Activated CD8-positive, alpha-beta T cell treated with anti-CD3 and anti-CD28 coated beads for 36 hours (primary cell): ENCODE measurements at regions not wholly inside any gene's neighbourhood (a gene's known extent, or its start where the extent isn't known, plus 50 kb on each side); places are given as distances from the start of the nearest gene placed in this dataset.
A peak's percentile ranks its signal among the peaks of the same experiment; 100 is the strongest.

Experiments used
- ATAC-seq: fragments of 200-7000 bp; cut with Tn5 transposase; one replicate; pipeline ENCODE4 v1.10.0; 2021; ENCODE audit warnings: mild to moderate bottlenecking, moderate library complexity
- CTCF ChIA-PET: fragments of 350-600 bp; sonication (Branson Sonifier 250); formaldehyde crosslinking; loops from one replicate; lab custom pipeline; 2021; ENCODE audit warnings: antibody characterized with exemption; lab: Charles Lee
- POLR2A ChIA-PET: fragments of 350-600 bp; sonication (Branson Sonifier 250); formaldehyde crosslinking; loops from one replicate; lab custom pipeline; 2021; ENCODE audit warnings: antibody characterized with exemption; lab: Charles Lee
- DNase-seq: peaks from one replicate; pipeline ENCODE4 v3.0.0-alpha.2; 2020
- H3K27ac Mint-ChIP-seq: one replicate; pipeline ENCODE4 v1.8.0; 2021; ENCODE audit warnings: mild to moderate bottlenecking, mixed read lengths
- H3K27me3 Mint-ChIP-seq: one replicate; pipeline ENCODE4 v1.8.0; 2021; ENCODE audit warnings: mixed read lengths
- H3K36me3 Mint-ChIP-seq: one replicate; pipeline ENCODE4 v1.8.0; 2021; ENCODE audit warnings: low read depth, mixed read lengths
- H3K4me1 Mint-ChIP-seq: one replicate; pipeline ENCODE4 v1.8.0; 2021; ENCODE audit warnings: low read depth, mixed read lengths
- H3K4me3 Mint-ChIP-seq: one replicate; pipeline ENCODE4 v1.8.0; 2021; ENCODE audit warnings: mild to moderate bottlenecking, moderate library complexity, mixed read lengths
- H3K9me3 Mint-ChIP-seq: one replicate; pipeline ENCODE4 v1.8.0; 2021; ENCODE audit warnings: mixed read lengths
- intact Hi-C: fragments of 100-400 bp; cut with micrococcal nuclease; formaldehyde crosslinking; loops from one replicate; pipeline ENCODE4 v1.10.0; 2022
- TF ChIP-seq, protein P1 (sequence below): fragments of 200-600 bp; IDR thresholded peaks from one replicate; pipeline ENCODE4 v1.8.0; 2022; ENCODE audit warnings: antibody characterized with exemption, mild to moderate bottlenecking

DNA sequence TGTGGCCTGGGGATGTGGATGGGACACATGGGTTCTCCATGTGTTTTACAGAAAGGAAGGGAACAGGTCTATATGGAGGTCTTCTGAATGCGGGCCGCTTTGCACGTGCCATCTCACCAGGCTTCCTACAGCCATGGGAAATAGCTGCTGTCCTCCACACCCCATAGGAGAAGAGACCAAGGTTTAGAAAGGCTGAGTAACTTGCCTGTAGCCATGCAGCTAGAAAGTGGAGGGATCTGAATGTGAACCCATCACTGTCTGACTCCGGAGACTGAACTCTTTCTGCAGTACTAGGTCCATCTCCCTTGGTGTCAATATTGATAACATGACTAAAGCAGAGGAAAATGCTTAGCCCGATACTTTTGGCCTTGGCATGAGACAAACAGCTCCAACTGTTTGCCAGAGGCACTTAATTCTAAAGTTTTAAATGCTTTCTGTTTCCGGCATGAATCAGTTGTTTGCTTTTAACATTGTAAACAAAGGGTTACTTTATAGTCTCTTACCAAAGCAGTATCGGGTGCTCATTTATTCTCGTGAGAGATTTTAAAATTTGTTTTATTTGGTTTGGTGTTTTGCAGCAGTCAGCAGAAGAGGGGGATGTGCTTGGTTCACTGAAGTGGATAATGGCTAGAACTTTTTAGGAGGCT, 64.8 kb upstream of the LOXL4 start:
- Mint-ChIP-seq H3K27ac (no peak overlapping the region), H3K9me3 (no peaks in the 10 kb centered on the region), H3K4me1 (no peaks in the 10 kb centered on the region), H3K4me3 (no peak overlapping the region), H3K27me3 (no peaks in the 10 kb centered on the region), H3K36me3 (no peaks in the 10 kb centered on the region)
- CTCF ChIA-PET, result interaction anchor here (0.7 to 1.0 kb wide), 2 partner anchors 8 to 12 kb away, joined by 3 read pairs; no protein-coding TSS in a partner anchor
- intact Hi-C loops, result no loop called here
- DNase-seq, result no peak
- no peak for ATAC-seq
- POLR2A ChIA-PET, result no interaction called here
- TF ChIP-seq, protein P1, sequence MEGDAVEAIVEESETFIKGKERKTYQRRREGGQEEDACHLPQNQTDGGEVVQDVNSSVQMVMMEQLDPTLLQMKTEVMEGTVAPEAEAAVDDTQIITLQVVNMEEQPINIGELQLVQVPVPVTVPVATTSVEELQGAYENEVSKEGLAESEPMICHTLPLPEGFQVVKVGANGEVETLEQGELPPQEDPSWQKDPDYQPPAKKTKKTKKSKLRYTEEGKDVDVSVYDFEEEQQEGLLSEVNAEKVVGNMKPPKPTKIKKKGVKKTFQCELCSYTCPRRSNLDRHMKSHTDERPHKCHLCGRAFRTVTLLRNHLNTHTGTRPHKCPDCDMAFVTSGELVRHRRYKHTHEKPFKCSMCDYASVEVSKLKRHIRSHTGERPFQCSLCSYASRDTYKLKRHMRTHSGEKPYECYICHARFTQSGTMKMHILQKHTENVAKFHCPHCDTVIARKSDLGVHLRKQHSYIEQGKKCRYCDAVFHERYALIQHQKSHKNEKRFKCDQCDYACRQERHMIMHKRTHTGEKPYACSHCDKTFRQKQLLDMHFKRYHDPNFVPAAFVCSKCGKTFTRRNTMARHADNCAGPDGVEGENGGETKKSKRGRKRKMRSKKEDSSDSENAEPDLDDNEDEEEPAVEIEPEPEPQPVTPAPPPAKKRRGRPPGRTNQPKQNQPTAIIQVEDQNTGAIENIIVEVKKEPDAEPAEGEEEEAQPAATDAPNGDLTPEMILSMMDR, result no peak

DNA sequence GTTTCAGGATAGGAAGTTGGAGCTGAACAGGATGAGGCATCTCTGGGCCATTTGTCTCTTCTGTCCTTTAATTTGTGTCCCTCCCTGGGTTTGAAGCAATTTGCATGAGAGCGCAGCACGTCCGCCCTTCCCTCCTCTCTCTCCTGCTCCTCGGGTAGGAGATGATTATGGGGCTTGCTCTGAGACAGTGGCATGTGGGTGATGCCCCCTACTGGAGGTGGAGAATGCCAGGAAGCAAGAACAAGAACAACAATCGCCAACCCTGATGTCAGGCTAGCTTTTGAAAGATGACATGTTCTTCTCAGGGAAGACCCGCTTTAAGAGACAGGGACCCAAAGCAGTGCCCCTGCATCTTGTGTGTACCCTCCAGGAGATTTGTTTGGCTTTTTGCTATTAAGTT, 63.9 kb upstream of the LOXL4 start:
- intact Hi-C loops, result no loop called here
- H3K4me1 Mint-ChIP-seq, result no peaks in the 10 kb centered on the region
- no peak overlapping the region for H3K4me3 Mint-ChIP-seq
- H3K36me3 Mint-ChIP-seq, result no peaks in the 10 kb centered on the region
- no peaks in the 10 kb centered on the region for H3K27me3 Mint-ChIP-seq
- TF ChIP-seq, protein P1, result no peak
- no peaks in the 10 kb centered on the region for H3K9me3 Mint-ChIP-seq
- POLR2A ChIA-PET, result no interaction called here
- ATAC-seq, result no peak
- DNase-seq, result peak; percentile 39
- no peak overlapping the region for H3K27ac Mint-ChIP-seq
- CTCF ChIA-PET, result interaction anchor here (1.0 to 1.9 kb wide), 2 partner anchors 9 to 23 kb away, joined by 3 to 10 read pairs; no protein-coding TSS in a partner anchor

DNA sequence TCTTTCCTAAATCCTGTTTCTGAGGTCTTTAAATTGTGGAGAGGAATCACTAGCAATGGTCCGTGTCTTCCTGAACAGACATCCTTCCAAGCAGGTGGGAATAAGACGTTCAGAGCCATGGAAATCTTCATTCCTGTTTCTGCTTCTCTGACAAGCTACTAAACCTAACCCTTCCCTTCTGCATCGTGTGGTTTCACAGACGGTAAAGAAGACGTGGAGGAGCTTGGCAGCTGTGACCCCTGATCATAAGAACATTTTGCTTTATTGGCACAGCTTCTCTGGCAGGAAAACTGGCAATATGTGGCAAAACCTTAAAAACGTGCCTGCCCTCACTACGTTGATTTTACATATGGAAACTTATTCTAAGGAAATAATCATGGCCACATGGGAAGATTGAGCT, 63.0 kb upstream of the LOXL4 start:
- no peak for DNase-seq
- Mint-ChIP-seq H3K9me3 (no peaks in the 10 kb centered on the region), H3K36me3 (no peaks in the 10 kb centered on the region), H3K27ac (no peak overlapping the region), H3K27me3 (no peaks in the 10 kb centered on the region), H3K4me3 (no peak overlapping the region), H3K4me1 (no peaks in the 10 kb centered on the region)
- no peak for ATAC-seq
- ChIA-PET CTCF (interaction anchor here (0.7 to 1.9 kb wide), 7 partner anchors 12 to 416 kb away, joined by 3 to 10 read pairs (median 4); no protein-coding TSS in a partner anchor), POLR2A (no interaction called here)
- TF ChIP-seq, protein P1, result no peak
- intact Hi-C loops, result no loop called here

DNA sequence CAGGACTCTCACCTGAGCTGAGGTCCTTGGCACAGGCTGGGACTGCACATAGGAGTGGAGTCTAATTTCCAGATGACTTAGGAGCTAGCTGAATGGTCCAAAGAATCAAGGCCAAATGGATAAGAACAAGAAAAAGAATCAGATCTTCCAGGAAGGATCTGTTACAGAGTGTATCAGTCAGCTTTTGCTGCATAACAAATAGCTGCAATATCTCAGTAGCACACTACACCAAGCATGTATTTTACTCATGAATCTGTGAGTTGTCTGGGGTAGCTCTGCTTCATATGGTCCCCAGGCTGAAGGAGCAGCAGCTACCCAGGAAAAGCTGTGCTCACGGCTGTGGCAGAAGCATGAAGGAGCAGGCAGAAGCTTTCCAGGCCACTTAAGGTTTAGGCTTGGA, 60.6 kb upstream of the LOXL4 start:
- DNase-seq, result no peak
- ChIA-PET POLR2A (no interaction called here), CTCF (no interaction called here)
- Mint-ChIP-seq H3K4me3 (no peak overlapping the region), H3K27me3 (no peaks in the 10 kb centered on the region), H3K9me3 (no peaks in the 10 kb centered on the region), H3K36me3 (no peaks in the 10 kb centered on the region), H3K27ac (no peak overlapping the region), H3K4me1 (no peaks in the 10 kb centered on the region)
- no peak for ATAC-seq
- TF ChIP-seq, protein P1, result no peak
- intact Hi-C loops, result no loop called here

DNA sequence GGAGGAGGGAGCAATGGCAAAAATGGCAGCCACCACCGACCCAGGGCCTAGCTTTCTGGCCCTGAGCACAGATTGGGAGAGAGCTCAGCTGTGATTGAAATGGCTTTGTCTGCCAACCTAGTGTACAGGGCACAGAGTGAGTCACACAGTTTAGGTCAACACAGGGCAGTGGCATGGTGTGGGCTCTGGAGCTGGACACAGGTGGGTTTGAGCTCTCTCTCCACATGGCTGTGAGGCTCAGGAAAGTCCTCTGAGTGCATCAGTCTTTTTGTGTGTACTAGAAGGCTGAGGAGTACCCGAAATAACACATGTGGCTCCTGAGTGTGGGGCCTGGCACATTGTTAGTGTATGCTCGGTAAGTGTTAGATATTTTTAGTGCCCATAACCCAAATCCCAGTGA, 60.2 kb upstream of the LOXL4 start:
- H3K27me3 Mint-ChIP-seq, result no peaks in the 10 kb centered on the region
- no peaks in the 10 kb centered on the region for H3K4me1 Mint-ChIP-seq
- TF ChIP-seq, protein P1, result no peak
- H3K36me3 Mint-ChIP-seq, result no peaks in the 10 kb centered on the region
- POLR2A ChIA-PET, result no interaction called here
- CTCF ChIA-PET, result interaction anchor here (0.9 kb wide), 1 partner anchor 26 kb away, joined by 3 read pairs; no protein-coding TSS in a partner anchor
- ATAC-seq, result no peak
- no peak overlapping the region for H3K27ac Mint-ChIP-seq
- no peak overlapping the region for H3K4me3 Mint-ChIP-seq
- no peaks in the 10 kb centered on the region for H3K9me3 Mint-ChIP-seq
- intact Hi-C loops, result no loop called here
- no peak for DNase-seq
